ENCODE measurements at regions not wholly inside any gene's neighbourhood (a gene's known extent, or its start where the extent isn't known, plus 50 kb on each side); places are given as distances from the start of the nearest gene placed in this dataset.

- Histone ChIP-seq H3K27ac (ENCODE audit: low read depth, low read length, poor library complexity, severe bottlenecking) (no peak overlapping the region), H3K4me3 (ENCODE audit: low read depth, low read length, poor library complexity, severe bottlenecking) (no peak overlapping the region), H3K9me3 (ENCODE audit: low read depth, low read length, poor library complexity, severe bottlenecking) (no peaks in the 10 kb centered on the region), H3K27me3 (replicated peaks; ENCODE audit: insufficient read depth, low read depth, low read length, poor library complexity) (no peaks in the 10 kb centered on the region), H3K36me3 (ENCODE audit: insufficient read depth, low read length, poor library complexity, severe bottlenecking) (no peaks in the 10 kb centered on the region), H3K4me1 (ENCODE audit: insufficient read depth, low read length, poor library complexity, severe bottlenecking) (no peaks in the 10 kb centered on the region)
- ChIA-PET CTCF (no interaction called here), POLR2A (ENCODE audit: low non-redundant PET) (no interaction called here)
- no peak for TF ChIP-seq CTCF (conservative IDR thresholded peaks at IDR 0.05; ENCODE audit: low read depth, low read length)
- TF ChIP-seq EZH2 (IDR thresholded peaks at IDR 0.05; ENCODE audit: borderline replicate concordance, low read depth, low read length, poor library complexity, severe bottlenecking): no peak
- intact Hi-C loops (cut with micrococcal nuclease; ENCODE audit: unreplicated experiment): no loop called here
- DNase-seq (ENCODE audit: low spot score): no peak
- BruUV-seq (replicated peaks): no TSS peak
Measured at GRCh38 chr10:110423650-110424049, 74.1 kb upstream of the DUSP5 start.

- Histone ChIP-seq H3K27me3 (replicated peaks; ENCODE audit: insufficient read depth, low read depth, low read length, poor library complexity) (no peaks in the 10 kb centered on the region), H3K9me3 (ENCODE audit: low read depth, low read length, poor library complexity, severe bottlenecking) (no peaks in the 10 kb centered on the region), H3K4me1 (ENCODE audit: insufficient read depth, low read length, poor library complexity, severe bottlenecking) (no peaks in the 10 kb centered on the region), H3K27ac (ENCODE audit: low read depth, low read length, poor library complexity, severe bottlenecking) (no peak overlapping the region), H3K36me3 (ENCODE audit: insufficient read depth, low read length, poor library complexity, severe bottlenecking) (no peaks in the 10 kb centered on the region), H3K4me3 (ENCODE audit: low read depth, low read length, poor library complexity, severe bottlenecking) (no peak overlapping the region)
- ChIA-PET CTCF (no interaction called here), POLR2A (ENCODE audit: low non-redundant PET) (no interaction called here)
- TF ChIP-seq CTCF (conservative IDR thresholded peaks at IDR 0.05; ENCODE audit: low read depth, low read length) (no peak), EZH2 (IDR thresholded peaks at IDR 0.05; ENCODE audit: borderline replicate concordance, low read depth, low read length, poor library complexity, severe bottlenecking) (no peak)
- no TSS peak for BruUV-seq (replicated peaks)
- intact Hi-C loops (cut with micrococcal nuclease; ENCODE audit: unreplicated experiment): no loop called here
- DNase-seq (ENCODE audit: low spot score): no peak
Measured at GRCh38 chr10:110425684-110426293, 71.9 kb upstream of the DUSP5 start.

GRCh38 chr10:110426294-110427181, 71.2 kb upstream of the DUSP5 start:
- BruUV-seq (replicated peaks): no TSS peak
- no peaks in the 10 kb centered on the region for H3K27me3 ChIP-seq (replicated peaks; ENCODE audit: insufficient read depth, low read depth, low read length, poor library complexity)
- no peaks in the 10 kb centered on the region for H3K36me3 ChIP-seq (ENCODE audit: insufficient read depth, low read length, poor library complexity, severe bottlenecking)
- H3K27ac ChIP-seq (ENCODE audit: low read depth, low read length, poor library complexity, severe bottlenecking): no peak overlapping the region
- H3K4me1 ChIP-seq (ENCODE audit: insufficient read depth, low read length, poor library complexity, severe bottlenecking): no peaks in the 10 kb centered on the region
- TF ChIP-seq EZH2 (IDR thresholded peaks at IDR 0.05; ENCODE audit: borderline replicate concordance, low read depth, low read length, poor library complexity, severe bottlenecking): no peak
- no peak for TF ChIP-seq CTCF (conservative IDR thresholded peaks at IDR 0.05; ENCODE audit: low read depth, low read length)
- intact Hi-C loops (cut with micrococcal nuclease; ENCODE audit: unreplicated experiment): no loop called here
- DNase-seq (ENCODE audit: low spot score): no peak
- H3K4me3 ChIP-seq (ENCODE audit: low read depth, low read length, poor library complexity, severe bottlenecking): no peak overlapping the region
- ChIA-PET POLR2A (ENCODE audit: low non-redundant PET) (no interaction called here), CTCF (no interaction called here)
- no peaks in the 10 kb centered on the region for H3K9me3 ChIP-seq (ENCODE audit: low read depth, low read length, poor library complexity, severe bottlenecking)

Measured in A673 (cell line).